ENCODE measurements at regions not wholly inside any gene's neighbourhood (a gene's known extent, or its start where the extent isn't known, plus 50 kb on each side); places are given as distances from the start of the nearest gene placed in this dataset.

GRCh38 chr6:33862536-33862935 lies 58.7 kb upstream of the MLN start:
- no peak for DNase-seq

DNA sequence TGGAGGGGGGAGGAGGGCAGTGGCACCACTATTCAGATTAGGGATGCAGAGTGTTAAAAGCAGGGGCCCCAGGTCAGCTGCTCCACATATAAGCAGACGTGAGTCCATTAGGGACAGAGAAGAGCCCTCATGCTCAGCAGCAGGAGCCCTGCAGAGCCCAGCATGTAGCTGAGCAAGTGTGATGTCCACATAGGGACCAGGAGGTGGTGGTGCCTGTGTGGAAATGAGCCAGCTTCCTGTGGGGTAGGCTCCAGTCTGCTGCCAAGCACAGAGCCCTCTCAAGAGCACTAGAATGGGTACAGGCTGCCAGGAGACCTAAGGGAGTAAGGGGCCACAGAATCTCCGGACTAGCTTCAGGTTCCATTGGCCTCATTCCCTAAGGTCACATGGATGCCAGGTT lies 57.9 kb upstream of the MLN start:
- DNase-seq = no peak

GRCh38 chr6:33860706-33861474 lies 57.1 kb upstream of the MLN start:
- no peak for DNase-seq

DNA sequence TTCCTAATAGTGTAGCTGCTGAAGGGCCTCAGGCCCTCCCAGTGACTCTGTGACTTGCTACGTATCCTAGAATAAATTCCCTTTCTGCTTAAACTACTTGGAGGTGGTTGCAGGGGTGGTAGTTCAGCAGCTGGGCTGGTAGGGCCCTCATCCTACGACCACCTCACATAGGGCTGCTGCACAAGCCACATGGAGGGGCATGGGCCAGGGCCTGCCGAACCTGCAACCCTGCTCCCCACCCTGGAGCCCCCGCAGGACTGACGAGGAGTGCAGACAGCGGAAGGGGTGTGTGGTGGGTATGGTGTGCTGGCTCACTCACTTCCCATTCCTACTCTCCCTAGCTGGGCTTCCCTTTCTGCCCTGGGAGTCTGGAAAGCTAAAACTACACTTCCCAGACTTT lies 56.2 kb upstream of the MLN start:
- no peak for DNase-seq

GRCh38 chr6:33858804-33859505 lies 55.2 kb upstream of the MLN start:
- no peak for DNase-seq

- DNase-seq = no peak
Observed at GRCh38 chr6:33857932-33858475, 54.2 kb upstream of the MLN start.

DNA sequence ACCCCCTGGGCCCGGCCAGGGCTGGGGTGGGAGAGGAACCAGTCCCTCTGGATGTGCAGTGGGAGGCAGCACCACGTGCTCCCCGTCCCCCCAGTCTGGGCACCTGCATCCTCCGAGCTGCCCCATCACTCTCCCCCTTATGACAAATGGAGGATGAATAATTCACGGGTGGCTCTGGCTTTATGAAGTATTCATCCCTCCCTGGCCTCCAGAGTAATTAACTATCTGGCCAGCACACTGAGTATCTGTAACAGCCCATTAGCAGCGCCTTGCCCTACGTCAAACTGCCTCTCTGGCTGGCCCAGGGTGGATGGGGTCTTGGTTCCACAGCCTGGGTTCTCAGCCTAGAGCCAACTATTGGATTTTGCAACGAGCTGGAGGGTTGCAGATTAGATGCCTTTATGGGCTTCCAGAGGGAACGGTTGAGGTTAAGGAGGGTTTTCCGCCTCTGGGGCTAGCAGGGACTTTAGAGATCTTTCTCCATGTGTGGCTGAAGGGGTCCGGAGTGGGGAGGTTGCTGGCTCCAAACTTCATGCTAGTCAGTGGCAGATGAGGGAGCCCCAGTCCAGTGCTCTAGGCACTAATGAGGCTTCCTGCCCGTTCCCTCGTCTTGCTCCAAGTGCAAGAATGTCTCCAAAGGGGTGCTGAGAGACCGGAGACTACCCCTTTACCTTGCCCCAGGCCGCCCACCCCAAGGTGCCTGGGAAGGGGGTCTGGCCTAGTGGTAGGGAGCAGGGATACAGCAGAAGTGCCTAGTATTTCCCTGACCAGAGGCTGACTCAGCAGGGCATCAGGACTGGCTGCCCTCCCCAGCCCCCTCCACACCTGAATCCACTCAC lies 53.5 kb upstream of the MLN start:
- peak; percentile 58 for DNase-seq

DNA sequence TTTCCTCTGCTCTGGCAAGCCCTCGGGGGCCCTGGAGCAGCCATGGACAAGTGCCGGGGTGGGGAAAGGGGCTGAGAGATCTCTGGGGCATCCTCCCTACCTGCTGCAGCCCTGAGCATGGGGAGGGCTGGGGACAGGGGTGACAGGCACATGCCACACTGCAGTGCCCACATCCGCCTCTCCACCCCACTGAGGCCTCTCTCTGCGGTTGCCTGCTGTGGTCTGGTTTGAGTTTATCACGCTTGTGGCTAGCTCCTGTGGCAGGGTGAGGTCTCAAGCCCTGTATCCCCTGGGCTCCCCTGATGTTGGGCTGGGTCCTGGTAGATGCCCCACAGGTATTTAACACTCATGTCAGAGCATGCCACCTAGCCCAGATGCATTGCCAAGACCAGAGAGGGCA lies 52.9 kb upstream of the MLN start:
- DNase-seq = no peak

DNA sequence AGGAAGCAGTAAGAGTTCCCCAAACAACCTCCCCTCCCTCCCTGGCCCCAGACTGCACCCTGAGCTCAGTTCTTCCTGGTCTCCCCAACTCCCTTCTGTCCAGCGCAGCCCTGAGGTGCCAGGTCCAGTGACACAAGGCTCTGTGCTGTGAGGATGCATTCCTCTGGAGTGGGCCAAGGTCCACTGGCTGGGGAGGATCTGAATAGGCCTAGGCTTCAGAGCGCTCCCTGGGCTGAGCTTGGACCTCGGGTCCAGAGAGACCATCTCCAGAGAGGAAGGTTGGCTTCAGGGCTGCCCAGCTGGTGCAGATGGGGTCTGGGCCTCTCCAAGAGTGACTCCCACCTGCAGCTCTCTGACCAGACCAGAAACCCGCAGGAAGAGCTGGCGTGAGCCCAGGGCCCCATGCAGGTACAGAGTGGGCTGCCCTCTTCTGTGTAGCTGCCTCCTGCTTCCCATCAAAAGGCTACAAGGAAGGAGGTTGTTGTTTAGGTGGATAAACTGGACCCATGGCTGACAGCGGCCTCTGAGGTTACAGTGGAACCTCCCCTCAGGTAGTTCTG lies 52.3 kb upstream of the MLN start:
- DNase-seq = no peak

DNA sequence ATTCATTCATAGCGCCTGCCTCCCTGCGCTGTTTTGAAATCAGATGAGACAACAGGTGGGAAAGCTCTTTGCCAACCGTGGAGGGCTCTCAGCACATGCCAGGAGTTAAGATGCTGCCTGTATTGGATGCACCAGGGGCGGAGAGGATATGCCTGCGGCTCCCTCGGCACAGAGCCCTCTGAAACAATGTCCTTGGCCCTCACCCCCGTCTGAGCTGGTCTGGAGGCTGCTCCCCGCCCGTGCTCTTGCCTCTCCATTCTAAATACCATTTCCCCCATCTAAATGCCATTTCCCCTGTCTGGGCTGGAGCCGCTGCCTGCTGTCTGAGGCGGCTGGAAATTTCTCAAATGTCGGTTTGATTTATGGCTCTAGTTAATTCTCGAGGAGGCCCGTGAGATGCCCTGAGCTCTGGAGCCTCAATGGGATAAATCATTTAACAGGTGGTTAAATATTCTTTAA lies 50.8 kb upstream of the MLN start:
- no peak for DNase-seq

- DNase-seq = no peak
Observed at GRCh38 chr6:33853736-33854135, 49.9 kb upstream of the MLN start.
